Spleen (tissue), 11 donors: ENCODE measurements at regions not wholly inside any gene's neighbourhood (a gene's known extent, or its start where the extent isn't known, plus 50 kb on each side); places are given as distances from the start of the nearest gene placed in this dataset.

Experiments
- DNase-seq: peaks from one replicate; pipeline ENCODE4 v3.0.0-alpha.2; 2020
- H3K27ac ChIP-seq, 8 donors: fragments of 200-600 bp; sonication (generic) in 7 of 8; 1 replicate in 4 of 8; 2 replicates in 4 of 8; pipeline versions ENCODE4 v1.5.0 to v1.8.0; 2016 to 2021; ENCODE audit warnings: inconsistent platforms in 4 of 8, mild to moderate bottlenecking in 4 of 8, moderate library complexity in 1 of 8
- H3K27me3 ChIP-seq, 7 donors: fragments of 200-600 bp; sonication (generic) in 6 of 7; replicated peaks in 1 of 7; 1 replicate in 4 of 7; 2 replicates in 3 of 7; pipeline versions ENCODE4 v1.5.0 to v1.8.0; 2016 to 2021; ENCODE audit warnings: inconsistent platforms in 3 of 7, mild to moderate bottlenecking in 1 of 7
- H3K36me3 ChIP-seq, 6 donors: fragments of 200-600 bp; sonication (generic) in 5 of 6; 1 replicate in 4 of 6; 2 replicates in 2 of 6; pipeline versions ENCODE4 v1.5.0 to v1.8.0; 2016 to 2021; ENCODE audit warnings: inconsistent platforms in 2 of 6
- H3K4me1 ChIP-seq, 6 donors: fragments of 200-600 bp; sonication (generic) in 5 of 6; 1 replicate in 3 of 6; 2 replicates in 3 of 6; pipeline versions ENCODE4 v1.5.0 to v1.8.0; 2016 to 2021; ENCODE audit warnings: inconsistent platforms in 3 of 6
- H3K4me3 ChIP-seq, 8 donors: fragments of 200-600 bp; sonication (generic) in 7 of 8; 1 replicate in 4 of 8; 2 replicates in 4 of 8; pipeline versions ENCODE4 v1.5.0 to v1.8.0; 2016 to 2021; ENCODE audit warnings: inconsistent platforms in 4 of 8, mild to moderate bottlenecking in 4 of 8, moderate library complexity in 2 of 8
- H3K9me3 ChIP-seq, 8 donors: fragments of 200-600 bp; sonication (generic) in 7 of 8; 1 replicate in 4 of 8; 2 replicates in 4 of 8; pipeline versions ENCODE4 v1.5.0 to v1.8.0; 2016 to 2021; ENCODE audit warnings: inconsistent platforms in 4 of 8
- POLR2A ChIP-seq, 3 donors: fragments of 450-650 bp; IDR thresholded peaks; one replicate each; pipeline ENCODE4 v1.5.1; 2017; ENCODE audit warnings: antibody characterized with exemption in 3 of 3, mild to moderate bottlenecking in 1 of 3
- POLR2AphosphoS5 ChIP-seq, 3 donors: sonication (generic); formaldehyde crosslinking; IDR thresholded peaks; one replicate each; pipeline ENCODE4 v1.5.1; 2017; ENCODE audit warnings: antibody characterized with exemption in 3 of 3
- WGBS, 5 donors: extraction: QIAGEN DNeasy Blood & Tissue Kit in 3 of 5; methylation state at CpG; one replicate each; pipeline versions ENCODE4 v1.1.5 to v1.1.7; 2013 to 2018; 5-methylcytosine and 5-hydroxymethylcytosine counted together
- intact Hi-C: fragments of 100-400 bp; cut with DNase I; formaldehyde crosslinking; loops from one replicate; pipeline ENCODE4 v1.15.0; 2023; ENCODE audit warnings: low total_unique reads
- TF ChIP-seq, protein P1 (sequence below), 11 experiments: fragments of 200-600 bp in 7 of 11; fragments of 450-650 bp in 4 of 11; sonication (generic) in 4 of 11; IDR thresholded peaks in 8 of 11; conservative IDR thresholded peaks in 3 of 11; 1 replicate in 7 of 11; 2 replicates in 4 of 11; pipeline versions ENCODE4 v1.4.0 to v1.8.0; 2016 to 2021; ENCODE audit warnings: antibody characterized with exemption in 11 of 11, inconsistent platforms in 4 of 11, mild to moderate bottlenecking in 1 of 11
- donor health status: healthy with polysubstance abuse.
- donor health status: DM: no; HTN: no; CAD: no; lungs with moderate emphysema.
- donor health status: DM: no; HTN: no; CAD: no.
- donor health status: Bipolar disorder and iron deficiency.
- donor health status: healthy.
- donor health status: DM: no; HTN: no; CAD: no.
- donor health status: DM: yes; HTN: yes; CAD: no.

DNA sequence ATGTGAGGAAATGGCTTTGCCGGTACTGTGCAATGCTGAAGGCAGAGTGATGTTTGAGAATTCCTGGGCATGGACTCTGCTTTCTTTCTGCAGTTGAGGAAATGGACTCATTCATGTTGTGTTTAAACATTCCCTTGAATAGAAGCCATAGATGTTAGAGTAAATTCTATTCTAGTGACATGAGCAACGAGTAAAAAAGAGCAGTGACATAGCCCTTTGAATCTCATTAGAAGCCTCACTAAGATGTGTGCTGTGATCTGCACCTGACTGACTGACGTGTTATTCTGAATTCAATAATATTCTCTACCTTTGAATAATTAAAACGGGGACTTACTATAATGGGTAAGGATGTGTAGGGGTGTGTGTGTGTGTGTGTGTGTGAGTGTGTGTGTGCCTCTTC is 113.7 kb upstream of the KLF4 start:
- TF ChIP-seq, protein P1, sequence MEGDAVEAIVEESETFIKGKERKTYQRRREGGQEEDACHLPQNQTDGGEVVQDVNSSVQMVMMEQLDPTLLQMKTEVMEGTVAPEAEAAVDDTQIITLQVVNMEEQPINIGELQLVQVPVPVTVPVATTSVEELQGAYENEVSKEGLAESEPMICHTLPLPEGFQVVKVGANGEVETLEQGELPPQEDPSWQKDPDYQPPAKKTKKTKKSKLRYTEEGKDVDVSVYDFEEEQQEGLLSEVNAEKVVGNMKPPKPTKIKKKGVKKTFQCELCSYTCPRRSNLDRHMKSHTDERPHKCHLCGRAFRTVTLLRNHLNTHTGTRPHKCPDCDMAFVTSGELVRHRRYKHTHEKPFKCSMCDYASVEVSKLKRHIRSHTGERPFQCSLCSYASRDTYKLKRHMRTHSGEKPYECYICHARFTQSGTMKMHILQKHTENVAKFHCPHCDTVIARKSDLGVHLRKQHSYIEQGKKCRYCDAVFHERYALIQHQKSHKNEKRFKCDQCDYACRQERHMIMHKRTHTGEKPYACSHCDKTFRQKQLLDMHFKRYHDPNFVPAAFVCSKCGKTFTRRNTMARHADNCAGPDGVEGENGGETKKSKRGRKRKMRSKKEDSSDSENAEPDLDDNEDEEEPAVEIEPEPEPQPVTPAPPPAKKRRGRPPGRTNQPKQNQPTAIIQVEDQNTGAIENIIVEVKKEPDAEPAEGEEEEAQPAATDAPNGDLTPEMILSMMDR (IDR thresholded peaks at IDR 0.05 in 8 of 11, conservative IDR thresholded peaks at IDR 0.05 in 3 of 11): no peak
- no peak for TF ChIP-seq POLR2AphosphoS5 (IDR thresholded peaks at IDR 0.05)
- TF ChIP-seq POLR2A (IDR thresholded peaks at IDR 0.05): no peak
- no peaks in the 10 kb centered on the region for H3K36me3 ChIP-seq
- intact Hi-C loops: no loop called here
- H3K27me3 ChIP-seq: no peaks in the 10 kb centered on the region
- no peaks in the 10 kb centered on the region for H3K9me3 ChIP-seq
- 70 to 84% (median 82%) methylated on average over 4 of the region's 4 CpGs for WGBS, 5 donors
- peaks cover 0 to 3% (median 0%) of the 10 kb centered on the region in 6 donors for H3K4me1 ChIP-seq
- H3K4me3 ChIP-seq: no peak overlapping the region
- H3K27ac ChIP-seq: no peak overlapping the region
- no peak for DNase-seq

DNA sequence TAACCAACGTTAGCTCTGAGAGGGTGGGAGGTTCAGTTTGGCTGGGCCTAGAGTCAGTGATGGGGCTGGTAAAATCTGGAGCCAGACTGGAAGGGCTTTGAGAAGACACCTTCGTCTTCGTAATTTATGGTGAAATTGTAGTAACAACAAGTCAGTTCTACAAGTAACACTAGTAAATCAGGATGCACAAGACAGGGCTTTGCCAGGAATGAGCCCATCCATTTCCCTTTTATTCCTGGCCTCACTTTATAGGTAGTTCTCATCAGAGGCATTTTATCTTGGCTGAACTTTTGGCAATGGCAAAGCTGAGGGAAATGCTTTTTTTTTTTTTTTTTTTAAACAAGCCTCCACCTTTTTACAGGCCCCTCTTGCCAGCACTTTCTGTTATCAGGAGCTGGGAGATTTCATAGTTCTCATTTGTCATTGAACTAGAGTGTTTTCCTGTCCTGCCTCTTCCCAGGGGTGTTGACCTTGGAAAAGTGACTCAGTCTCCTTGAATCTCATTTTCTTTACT is 110.5 kb upstream of the KLF4 start:
- Histone ChIP-seq H3K9me3 (no peaks in the 10 kb centered on the region), H3K27ac (peak overlapping the region in 6 of 8 donors; percentile 56 to 76 (median 65)), H3K27me3 (no peaks in the 10 kb centered on the region), H3K4me3 (no peak overlapping the region), H3K4me1 (peaks cover 0 to 3% (median 0%) of the 10 kb centered on the region in 6 donors), H3K36me3 (no peaks in the 10 kb centered on the region)
- WGBS, 5 donors: 59 to 79% (median 66%) methylated on average over 3 of the region's 3 CpGs
- TF ChIP-seq POLR2A (IDR thresholded peaks at IDR 0.05) (no peak), POLR2AphosphoS5 (IDR thresholded peaks at IDR 0.05) (no peak)
- TF ChIP-seq, protein P1 (IDR thresholded peaks at IDR 0.05 in 8 of 11, conservative IDR thresholded peaks at IDR 0.05 in 3 of 11): no peak
- intact Hi-C loops: no loop called here
- DNase-seq: no peak

DNA sequence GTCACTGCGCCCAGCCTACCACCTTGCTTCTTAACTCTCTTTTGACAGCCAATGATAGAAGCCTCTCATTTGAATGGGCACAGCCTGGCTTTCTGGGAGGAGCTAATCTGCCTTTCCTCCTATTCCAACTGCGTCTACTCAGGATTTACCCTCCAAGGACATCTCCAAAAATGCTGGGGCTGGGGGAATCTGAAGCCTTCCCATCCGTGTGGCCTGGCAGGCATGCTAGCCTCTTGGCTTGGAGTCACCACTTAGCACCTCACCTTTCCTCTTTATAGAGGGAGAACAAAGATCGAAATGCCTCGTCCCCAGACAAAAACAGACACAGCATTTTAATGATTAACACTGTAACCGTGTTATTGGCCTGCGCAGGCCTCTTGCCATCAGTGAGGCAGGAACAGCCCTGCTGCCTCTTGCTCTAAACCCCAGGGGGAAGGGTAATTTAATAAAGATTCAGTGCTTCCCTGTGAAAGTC is 108.2 kb upstream of the KLF4 start:
- Histone ChIP-seq H3K27ac (no peak overlapping the region), H3K4me1 (peaks cover 0 to 3% (median 0%) of the 10 kb centered on the region in 6 donors), H3K9me3 (no peaks in the 10 kb centered on the region), H3K27me3 (no peaks in the 10 kb centered on the region), H3K36me3 (no peaks in the 10 kb centered on the region), H3K4me3 (no peak overlapping the region)
- 79 to 94% (median 85%) methylated on average over 7 of the region's 7 CpGs for WGBS, 5 donors
- intact Hi-C loops: no loop called here
- no peak for DNase-seq
- TF ChIP-seq POLR2A (IDR thresholded peaks at IDR 0.05) (no peak), POLR2AphosphoS5 (IDR thresholded peaks at IDR 0.05) (no peak)
- TF ChIP-seq, protein P1 (IDR thresholded peaks at IDR 0.05 in 8 of 11, conservative IDR thresholded peaks at IDR 0.05 in 3 of 11): no peak

DNA sequence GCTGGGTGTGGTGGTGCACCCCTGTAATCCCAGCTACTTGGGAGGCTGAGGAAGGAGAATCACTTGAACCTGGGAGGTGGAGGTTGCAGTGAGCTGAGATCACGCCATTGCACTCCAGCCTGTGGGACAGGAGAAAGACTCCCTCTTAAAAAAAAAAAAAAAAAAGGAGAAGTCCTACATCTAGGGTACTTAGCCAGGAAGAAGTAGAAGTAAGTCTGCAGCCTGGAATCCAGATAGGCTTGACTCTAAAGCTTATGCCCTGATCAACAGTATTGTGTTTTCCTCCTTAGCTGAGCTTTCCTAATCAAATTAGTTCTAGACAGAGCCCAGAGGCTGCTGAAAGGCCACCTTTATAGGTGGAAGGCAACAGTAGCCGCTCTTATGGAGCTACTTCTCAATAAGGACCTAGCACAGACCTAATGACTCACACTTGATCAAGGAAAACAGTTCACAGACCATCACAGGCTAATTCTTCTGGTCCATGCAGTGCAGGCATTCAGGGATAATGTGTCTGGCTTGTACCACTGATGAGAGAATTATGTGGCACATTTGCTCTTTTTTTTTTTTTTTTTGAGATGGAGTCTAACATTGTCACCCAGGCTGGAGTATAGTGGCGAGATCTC is 105.5 kb upstream of the KLF4 start:
- no peak overlapping the region for H3K27ac ChIP-seq
- no peaks in the 10 kb centered on the region for H3K4me1 ChIP-seq
- H3K27me3 ChIP-seq: no peaks in the 10 kb centered on the region
- no peak overlapping the region for H3K4me3 ChIP-seq
- DNase-seq: no peak
- no peak for TF ChIP-seq POLR2A (IDR thresholded peaks at IDR 0.05)
- TF ChIP-seq POLR2AphosphoS5 (IDR thresholded peaks at IDR 0.05): no peak
- TF ChIP-seq, protein P1 (IDR thresholded peaks at IDR 0.05 in 8 of 11, conservative IDR thresholded peaks at IDR 0.05 in 3 of 11): no peak
- no peaks in the 10 kb centered on the region for H3K36me3 ChIP-seq
- 63 to 83% (median 76%) methylated on average over 3 of the region's 3 CpGs for WGBS, 5 donors
- no peaks in the 10 kb centered on the region for H3K9me3 ChIP-seq
- intact Hi-C loops: no loop called here
